Naive thymus-derived CD8-positive, alpha-beta T cell (primary cell): ENCODE measurements at regions not wholly inside any gene's neighbourhood (a gene's known extent, or its start where the extent isn't known, plus 50 kb on each side); places are given as distances from the start of the nearest gene placed in this dataset.
A peak's percentile ranks its signal among the peaks of the same experiment; 100 is the strongest.

ENCODE experiments used
- ATAC-seq, 2 donors: fragments of 150-1000 bp; cut with Tn5 transposase in 1 of 2; sonication (Bioruptor Pico), chemical (Tn5 transposase) in 1 of 2; 1 replicate in 1 of 2; 2 replicates in 1 of 2; pipeline ENCODE4 v1.10.0; 2021; ENCODE audit warnings: mild to moderate bottlenecking in 2 of 2, moderate library complexity in 2 of 2
- POLR2A ChIA-PET: fragments of 350-600 bp; sonication (Branson Sonifier 250); formaldehyde crosslinking; loops from one replicate; lab custom pipeline; 2021; ENCODE audit warnings: antibody characterized with exemption; lab: Charles Lee
- DNase-seq, 10 donors: peaks; one replicate each; pipeline versions ENCODE4 v3.0.0 to v3.0.0-alpha.2; 2020 to 2022
- H3K27ac Mint-ChIP-seq, 10 donors: one replicate each; pipeline ENCODE4 v1.8.0; 2020 to 2022; ENCODE audit warnings: mild to moderate bottlenecking in 10 of 10, mixed read lengths in 10 of 10, moderate library complexity in 4 of 10, inconsistent platforms in 1 of 10
- H3K27me3 Mint-ChIP-seq, 5 donors: one replicate each; pipeline ENCODE4 v1.8.0; 2021 to 2022; ENCODE audit warnings: mixed read lengths in 5 of 5
- H3K36me3 Mint-ChIP-seq, 3 donors: one replicate each; pipeline ENCODE4 v1.8.0; 2020 to 2022; ENCODE audit warnings: mixed read lengths in 3 of 3, mild to moderate bottlenecking in 2 of 3, inconsistent platforms in 1 of 3
- H3K4me1 Mint-ChIP-seq, 4 donors: one replicate each; pipeline ENCODE4 v1.8.0; 2021 to 2022; ENCODE audit warnings: mixed read lengths in 4 of 4
- H3K4me3 Mint-ChIP-seq, 10 donors: one replicate each; pipeline ENCODE4 v1.8.0; 2020 to 2022; ENCODE audit warnings: mild to moderate bottlenecking in 10 of 10, mixed read lengths in 10 of 10, moderate library complexity in 6 of 10, inconsistent platforms in 1 of 10
- H3K9me3 Mint-ChIP-seq, 9 donors: one replicate each; pipeline ENCODE4 v1.8.0; 2020 to 2022; ENCODE audit warnings: mixed read lengths in 9 of 9, mild to moderate bottlenecking in 3 of 9, inconsistent platforms in 1 of 9, moderate library complexity in 1 of 9

- POLR2A ChIA-PET = no interaction called here
- ATAC-seq = no peak
- peaks cover 10 to 26% (median 20%) of the 10 kb centered on the region in 5 donors for H3K27me3 Mint-ChIP-seq
- peaks cover 0 to 25% (median 13%) of the 10 kb centered on the region in 3 donors for H3K36me3 Mint-ChIP-seq
- DNase-seq = no peak
- H3K9me3 Mint-ChIP-seq = peaks cover 8 to 34% (median 29%) of the 10 kb centered on the region in 9 donors
- no peaks in the 10 kb centered on the region for H3K4me1 Mint-ChIP-seq
- no peak overlapping the region for H3K27ac Mint-ChIP-seq
- H3K4me3 Mint-ChIP-seq = no peak overlapping the region
These were observed 83.9 kb downstream of the BARX1 start for GRCh38 chr9:93871286-93871685.

- Mint-ChIP-seq H3K4me3 (no peak overlapping the region), H3K4me1 (peaks cover 0 to 2% (median 0%) of the 10 kb centered on the region in 4 donors), H3K36me3 (peaks cover 0 to 14% (median 5%) of the 10 kb centered on the region in 3 donors), H3K27ac (no peak overlapping the region), H3K27me3 (peaks cover 7 to 35% (median 21%) of the 10 kb centered on the region in 5 donors), H3K9me3 (peaks cover 8 to 23% (median 16%) of the 10 kb centered on the region in 9 donors)
- no peak for DNase-seq
- POLR2A ChIA-PET = no interaction called here
- no peak for ATAC-seq
These were observed 85.3 kb downstream of the BARX1 start for GRCh38 chr9:93869863-93870262.

GRCh38 chr9:93869088-93869487 is 86.1 kb downstream of the BARX1 start:
- Mint-ChIP-seq H3K4me1 (peaks cover 0 to 2% (median 0%) of the 10 kb centered on the region in 4 donors), H3K27ac (no peak overlapping the region), H3K9me3 (peaks cover 7 to 18% (median 12%) of the 10 kb centered on the region in 9 donors), H3K27me3 (peaks cover 11 to 43% (median 29%) of the 10 kb centered on the region in 5 donors), H3K36me3 (peaks cover 0 to 10% (median 5%) of the 10 kb centered on the region in 3 donors), H3K4me3 (no peak overlapping the region)
- DNase-seq (no peak), ATAC-seq (no peak)
- POLR2A ChIA-PET = no interaction called here

- POLR2A ChIA-PET = no interaction called here
- peaks cover 0 to 2% (median 0%) of the 10 kb centered on the region in 9 donors for H3K9me3 Mint-ChIP-seq
- ATAC-seq = no peak
- H3K4me3 Mint-ChIP-seq = no peak overlapping the region
- H3K27ac Mint-ChIP-seq = peak overlapping the region in 2 of 10 donors; percentile 5 to 71
- peaks cover 13 to 53% (median 23%) of the 10 kb centered on the region in 5 donors for H3K27me3 Mint-ChIP-seq
- H3K36me3 Mint-ChIP-seq = no peaks in the 10 kb centered on the region
- no peak for DNase-seq
- H3K4me1 Mint-ChIP-seq = peaks cover 0 to 2% (median under 1%) of the 10 kb centered on the region in 4 donors
These were observed 89.4 kb downstream of the BARX1 start for GRCh38 chr9:93865716-93866115.

- H3K4me1 Mint-ChIP-seq = peaks cover 0 to 4% (median under 1%) of the 10 kb centered on the region in 4 donors
- no peak for ATAC-seq
- peaks cover 0 to 2% (median 0%) of the 10 kb centered on the region in 9 donors for H3K9me3 Mint-ChIP-seq
- no peak overlapping the region for H3K4me3 Mint-ChIP-seq
- H3K27me3 Mint-ChIP-seq = peaks cover 14 to 54% (median 24%) of the 10 kb centered on the region in 5 donors
- H3K27ac Mint-ChIP-seq = peak overlapping the region in 2 of 10 donors; percentile 5 to 71
- H3K36me3 Mint-ChIP-seq = no peaks in the 10 kb centered on the region
- no peak for DNase-seq
- POLR2A ChIA-PET = no interaction called here
These were observed 89.9 kb downstream of the BARX1 start for GRCh38 chr9:93865245-93865644.

- peaks cover 14 to 55% (median 28%) of the 10 kb centered on the region in 5 donors for H3K27me3 Mint-ChIP-seq
- no peak for DNase-seq
- no peak overlapping the region for H3K4me3 Mint-ChIP-seq
- peak overlapping the region in 1 of 10 donors; percentile 47 for H3K27ac Mint-ChIP-seq
- no peaks in the 10 kb centered on the region for H3K36me3 Mint-ChIP-seq
- peaks cover 0 to 2% (median 0%) of the 10 kb centered on the region in 9 donors for H3K9me3 Mint-ChIP-seq
- H3K4me1 Mint-ChIP-seq = peaks cover 0 to 4% (median under 1%) of the 10 kb centered on the region in 4 donors
- ATAC-seq = no peak
- POLR2A ChIA-PET = no interaction called here
These were observed 90.3 kb downstream of the BARX1 start for GRCh38 chr9:93864840-93865239.

- POLR2A ChIA-PET = no interaction called here
- H3K27me3 Mint-ChIP-seq = peaks cover 14 to 60% (median 33%) of the 10 kb centered on the region in 5 donors
- H3K27ac Mint-ChIP-seq = no peak overlapping the region
- DNase-seq (no peak), ATAC-seq (no peak)
- H3K9me3 Mint-ChIP-seq = peaks cover 0 to 4% (median 0%) of the 10 kb centered on the region in 9 donors
- peaks cover 0 to 4% (median under 1%) of the 10 kb centered on the region in 4 donors for H3K4me1 Mint-ChIP-seq
- no peak overlapping the region for H3K4me3 Mint-ChIP-seq
- H3K36me3 Mint-ChIP-seq = no peaks in the 10 kb centered on the region
These were observed 91.1 kb downstream of the BARX1 start for GRCh38 chr9:93864032-93864431.

GRCh38 chr9:93862877-93863545 is 92.1 kb downstream of the BARX1 start:
- DNase-seq = no peak
- Mint-ChIP-seq H3K4me3 (no peak overlapping the region), H3K9me3 (peaks cover 0 to 4% (median 0%) of the 10 kb centered on the region in 9 donors), H3K27me3 (peaks cover 23 to 63% (median 37%) of the 10 kb centered on the region in 5 donors), H3K27ac (no peak overlapping the region), H3K4me1 (peaks cover 0 to 4% (median under 1%) of the 10 kb centered on the region in 4 donors), H3K36me3 (peaks cover 0 to 4% (median 2%) of the 10 kb centered on the region in 3 donors)
- ATAC-seq = no peak
- POLR2A ChIA-PET = no interaction called here

- POLR2A ChIA-PET = no interaction called here
- ATAC-seq = no peak
- Mint-ChIP-seq H3K27me3 (peaks cover 30 to 70% (median 45%) of the 10 kb centered on the region in 5 donors), H3K4me1 (peaks cover 0 to 4% (median under 1%) of the 10 kb centered on the region in 4 donors), H3K27ac (no peak overlapping the region), H3K9me3 (peaks cover 0 to 4% (median 0%) of the 10 kb centered on the region in 9 donors), H3K36me3 (peaks cover 0 to 4% (median 2%) of the 10 kb centered on the region in 3 donors), H3K4me3 (no peak overlapping the region)
- no peak for DNase-seq
These were observed 93.3 kb downstream of the BARX1 start for GRCh38 chr9:93861736-93862358.

GRCh38 chr9:93860694-93861658 is 94.2 kb downstream of the BARX1 start:
- H3K36me3 Mint-ChIP-seq = peaks cover 0 to 10% (median 2%) of the 10 kb centered on the region in 3 donors
- peaks cover 34 to 77% (median 52%) of the 10 kb centered on the region in 5 donors for H3K27me3 Mint-ChIP-seq
- H3K4me1 Mint-ChIP-seq = peaks cover 0 to 4% (median under 1%) of the 10 kb centered on the region in 4 donors
- no peak for DNase-seq
- peak overlapping the region in 3 of 10 donors; percentile 24 to 55 (median 44) for H3K4me3 Mint-ChIP-seq
- POLR2A ChIA-PET = no interaction called here
- H3K27ac Mint-ChIP-seq = peak overlapping the region in 1 of 10 donors; percentile 24
- no peak for ATAC-seq
- H3K9me3 Mint-ChIP-seq = peaks cover 0 to 4% (median 0%) of the 10 kb centered on the region in 9 donors

- no peak for ATAC-seq
- peaks cover 0 to 9% (median 0%) of the 10 kb centered on the region in 9 donors for H3K9me3 Mint-ChIP-seq
- H3K4me1 Mint-ChIP-seq = peaks cover 0 to 3% (median under 1%) of the 10 kb centered on the region in 4 donors
- peaks cover 0 to 19% (median 2%) of the 10 kb centered on the region in 3 donors for H3K36me3 Mint-ChIP-seq
- POLR2A ChIA-PET = no interaction called here
- peaks cover 35 to 75% (median 58%) of the 10 kb centered on the region in 5 donors for H3K27me3 Mint-ChIP-seq
- H3K4me3 Mint-ChIP-seq = no peak overlapping the region
- no peak overlapping the region for H3K27ac Mint-ChIP-seq
- no peak for DNase-seq
These were observed 95.5 kb downstream of the BARX1 start for GRCh38 chr9:93859431-93860215.
